OCI-LY1 (cell line): ENCODE measurements at regions not wholly inside any gene's neighbourhood (a gene's known extent, or its start where the extent isn't known, plus 50 kb on each side); places are given as distances from the start of the nearest gene placed in this dataset.

ENCODE experiments used
- CTCF ChIP-seq: fragments of 200-600 bp; sonication (generic), shearing (Covaris generic); IDR thresholded peaks from 2 replicates; pipeline ENCODE4 v1.5.1; 2017; ENCODE audit warnings: mild to moderate bottlenecking, antibody characterized with exemption, low read length, moderate library complexity, mixed read lengths
- EZH2 ChIP-seq: fragments of 200-600 bp; sonication (generic), shearing (Covaris generic); IDR thresholded peaks from 2 replicates; pipeline ENCODE4 v1.8.0; 2017; ENCODE audit warnings: borderline replicate concordance, mixed run types, mild to moderate bottlenecking, antibody characterized with exemption, low read length, moderate library complexity, mixed read lengths

DNA sequence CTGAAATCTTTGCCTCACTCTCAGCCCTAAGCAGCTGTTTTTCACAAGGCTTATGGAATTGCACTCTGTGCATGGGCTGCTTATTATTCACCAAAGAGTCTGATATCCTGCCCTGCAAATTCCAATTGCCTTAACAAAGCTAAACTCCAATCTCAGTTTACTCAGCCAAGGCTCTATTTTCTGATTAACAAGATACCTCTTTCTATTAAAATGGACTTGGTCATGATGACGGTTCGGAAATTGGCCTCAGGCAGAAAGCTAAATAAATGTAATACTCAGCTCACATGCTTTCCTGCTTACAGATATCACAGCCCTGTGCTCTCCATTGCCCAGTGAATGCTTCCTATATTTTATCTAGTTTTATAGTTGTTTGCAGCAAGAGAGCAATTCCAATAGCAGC is 1270.8 kb downstream of the PCDH9 start:
- TF ChIP-seq CTCF (no peak), EZH2 (no peak)
